ENCODE measurements at regions not wholly inside any gene's neighbourhood (a gene's known extent, or its start where the extent isn't known, plus 50 kb on each side); places are given as distances from the start of the nearest gene placed in this dataset.

GRCh38 chr10:2263561-2263960, 526.2 kb upstream of the ADARB2 start:
- Histone ChIP-seq H3K36me3 (ENCODE audit: control insufficient read depth in 4 of 4, insufficient read depth in 3 of 4, low read depth in 1 of 4, low read length in 3 of 4) (no peaks in the 10 kb centered on the region), H3K9me3 (ENCODE audit: control insufficient read depth in 4 of 4, low read length in 3 of 4) (peaks cover 0 to 1% (median 0%) of the 10 kb centered on the region in 4 donors), H3K27ac (ENCODE audit: low read depth in 1 of 2, low read length in 2 of 2) (no peak overlapping the region), H3K9ac (ENCODE audit: low read depth in 1 of 2, low read length in 2 of 2) (no peak overlapping the region), H3K4me3 (ENCODE audit: low read depth in 1 of 3, low read length in 3 of 3) (no peak overlapping the region), H3K27me3 (ENCODE audit: control insufficient read depth in 4 of 4, insufficient read depth in 4 of 4, low read length in 3 of 4) (no peaks in the 10 kb centered on the region), H3K4me1 (ENCODE audit: control insufficient read depth in 4 of 4, insufficient read depth in 4 of 4, low read length in 3 of 4) (no peaks in the 10 kb centered on the region)
- TF ChIP-seq, protein P1, sequence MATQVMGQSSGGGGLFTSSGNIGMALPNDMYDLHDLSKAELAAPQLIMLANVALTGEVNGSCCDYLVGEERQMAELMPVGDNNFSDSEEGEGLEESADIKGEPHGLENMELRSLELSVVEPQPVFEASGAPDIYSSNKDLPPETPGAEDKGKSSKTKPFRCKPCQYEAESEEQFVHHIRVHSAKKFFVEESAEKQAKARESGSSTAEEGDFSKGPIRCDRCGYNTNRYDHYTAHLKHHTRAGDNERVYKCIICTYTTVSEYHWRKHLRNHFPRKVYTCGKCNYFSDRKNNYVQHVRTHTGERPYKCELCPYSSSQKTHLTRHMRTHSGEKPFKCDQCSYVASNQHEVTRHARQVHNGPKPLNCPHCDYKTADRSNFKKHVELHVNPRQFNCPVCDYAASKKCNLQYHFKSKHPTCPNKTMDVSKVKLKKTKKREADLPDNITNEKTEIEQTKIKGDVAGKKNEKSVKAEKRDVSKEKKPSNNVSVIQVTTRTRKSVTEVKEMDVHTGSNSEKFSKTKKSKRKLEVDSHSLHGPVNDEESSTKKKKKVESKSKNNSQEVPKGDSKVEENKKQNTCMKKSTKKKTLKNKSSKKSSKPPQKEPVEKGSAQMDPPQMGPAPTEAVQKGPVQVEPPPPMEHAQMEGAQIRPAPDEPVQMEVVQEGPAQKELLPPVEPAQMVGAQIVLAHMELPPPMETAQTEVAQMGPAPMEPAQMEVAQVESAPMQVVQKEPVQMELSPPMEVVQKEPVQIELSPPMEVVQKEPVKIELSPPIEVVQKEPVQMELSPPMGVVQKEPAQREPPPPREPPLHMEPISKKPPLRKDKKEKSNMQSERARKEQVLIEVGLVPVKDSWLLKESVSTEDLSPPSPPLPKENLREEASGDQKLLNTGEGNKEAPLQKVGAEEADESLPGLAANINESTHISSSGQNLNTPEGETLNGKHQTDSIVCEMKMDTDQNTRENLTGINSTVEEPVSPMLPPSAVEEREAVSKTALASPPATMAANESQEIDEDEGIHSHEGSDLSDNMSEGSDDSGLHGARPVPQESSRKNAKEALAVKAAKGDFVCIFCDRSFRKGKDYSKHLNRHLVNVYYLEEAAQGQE (IDR thresholded peaks at IDR 0.05) = no peak
- TF ChIP-seq ATF3 (IDR thresholded peaks at IDR 0.05) (no peak), ZBTB33 (IDR thresholded peaks at IDR 0.05) (no peak), SP1 (IDR thresholded peaks at IDR 0.05) (no peak), TAF1 (conservative IDR thresholded peaks at IDR 0.05) (no peak), HNF4G (IDR thresholded peaks at IDR 0.05) (no peak), FOXA1 (IDR thresholded peaks at IDR 0.05) (no peak), HNF4A (conservative IDR thresholded peaks at IDR 0.05) (no peak)
- no peak for DNase-seq (ENCODE audit: low spot score)

GRCh38 chr10:2262878-2263277, 525.6 kb upstream of the ADARB2 start:
- WGBS = 83% methylated on average over 4 of the region's 4 CpGs
- no peaks in the 10 kb centered on the region for H3K4me1 ChIP-seq (ENCODE audit: control insufficient read depth in 4 of 4, insufficient read depth in 4 of 4, low read length in 3 of 4)
- no peak overlapping the region for H3K9ac ChIP-seq (ENCODE audit: low read depth in 1 of 2, low read length in 2 of 2)
- TF ChIP-seq NR2F2 (IDR thresholded peaks at IDR 0.05) = no peak
- TF ChIP-seq MAX (IDR thresholded peaks at IDR 0.05) = no peak
- no peak for TF ChIP-seq CTCF (IDR thresholded peaks at IDR 0.05; ENCODE audit: low read depth, low read length, missing input control)
- no peak for TF ChIP-seq JUND (IDR thresholded peaks at IDR 0.05)
- TF ChIP-seq ZBTB33 (IDR thresholded peaks at IDR 0.05) = no peak
- TF ChIP-seq, protein P1 (IDR thresholded peaks at IDR 0.05) = no peak
- no peak for TF ChIP-seq SP1 (IDR thresholded peaks at IDR 0.05)
- no peak for TF ChIP-seq RXRA (IDR thresholded peaks at IDR 0.05)
- no peak for TF ChIP-seq HNF4A (conservative IDR thresholded peaks at IDR 0.05)
- TF ChIP-seq FOXA2 (IDR thresholded peaks at IDR 0.05) = no peak
- TF ChIP-seq TAF1 (conservative IDR thresholded peaks at IDR 0.05) = no peak
- TF ChIP-seq FOXA1 (IDR thresholded peaks at IDR 0.05) = no peak
- TF ChIP-seq EGR1 (IDR thresholded peaks at IDR 0.05; ENCODE audit: low read depth in 2 of 2) = no peak
- TF ChIP-seq RAD21 (IDR thresholded peaks at IDR 0.05) = no peak
- TF ChIP-seq HNF4G (IDR thresholded peaks at IDR 0.05) = no peak
- TF ChIP-seq GABPA (IDR thresholded peaks at IDR 0.05 in 1 of 2, conservative IDR thresholded peaks at IDR 0.05 in 1 of 2) = no peak
- TF ChIP-seq YY1 (IDR thresholded peaks at IDR 0.05) = no peak
- TF ChIP-seq ATF3 (IDR thresholded peaks at IDR 0.05) = no peak
- no peak for DNase-seq (ENCODE audit: low spot score)
- H3K36me3 ChIP-seq (ENCODE audit: control insufficient read depth in 4 of 4, insufficient read depth in 3 of 4, low read depth in 1 of 4, low read length in 3 of 4) = no peaks in the 10 kb centered on the region
- no peak overlapping the region for H3K4me3 ChIP-seq (ENCODE audit: low read depth in 1 of 3, low read length in 3 of 3)
- no peaks in the 10 kb centered on the region for H3K27me3 ChIP-seq (ENCODE audit: control insufficient read depth in 4 of 4, insufficient read depth in 4 of 4, low read length in 3 of 4)
- no peak overlapping the region for H3K27ac ChIP-seq (ENCODE audit: low read depth in 1 of 2, low read length in 2 of 2)
- H3K9me3 ChIP-seq (ENCODE audit: control insufficient read depth in 4 of 4, low read length in 3 of 4) = peaks cover 0 to 1% (median 0%) of the 10 kb centered on the region in 4 donors
